Hematopoietic multipotent progenitor cell treated with erythropoietin and hydrocortisone succinate and interleukin-3 and kit ligand, for 15 days (in vitro differentiated cells): ENCODE measurements at regions not wholly inside any gene's neighbourhood (a gene's known extent, or its start where the extent isn't known, plus 50 kb on each side); places are given as distances from the start of the nearest gene placed in this dataset.

Experiments
- DNase-seq: peaks from one replicate; pipeline ENCODE4 v3.0.0-alpha.2; 2015; ENCODE audit warnings: low spot score

- no peak for DNase-seq
These were observed 1335.9 kb downstream of the TBC1D22A start for GRCh38 chr22:48098243-48098920.

- DNase-seq, result no peak
These were observed 1335.3 kb downstream of the TBC1D22A start for GRCh38 chr22:48097723-48098122.

- DNase-seq, result no peak
These were observed 1334.6 kb downstream of the TBC1D22A start for GRCh38 chr22:48096851-48097665.

- DNase-seq, result no peak
These were observed 1334.0 kb downstream of the TBC1D22A start for GRCh38 chr22:48096411-48096810.

GRCh38 chr22:48093981-48094380 is 1331.5 kb downstream of the TBC1D22A start:
- no peak for DNase-seq

GRCh38 chr22:48092866-48093265 is 1330.4 kb downstream of the TBC1D22A start:
- no peak for DNase-seq

GRCh38 chr22:48091656-48092223 is 1329.3 kb downstream of the TBC1D22A start:
- DNase-seq, result no peak

GRCh38 chr22:48091060-48091650 is 1328.7 kb downstream of the TBC1D22A start:
- no peak for DNase-seq

- DNase-seq, result no peak
These were observed 1327.9 kb downstream of the TBC1D22A start for GRCh38 chr22:48090332-48090672.

- DNase-seq, result no peak
These were observed 1327.3 kb downstream of the TBC1D22A start for GRCh38 chr22:48089601-48090331.

- no peak for DNase-seq
These were observed 1326.6 kb downstream of the TBC1D22A start for GRCh38 chr22:48088926-48089536.

GRCh38 chr22:48088251-48088650 is 1325.8 kb downstream of the TBC1D22A start:
- DNase-seq, result no peak

GRCh38 chr22:48085901-48086645 is 1323.6 kb downstream of the TBC1D22A start:
- DNase-seq, result no peak

- DNase-seq, result no peak
These were observed 1322.2 kb downstream of the TBC1D22A start for GRCh38 chr22:48084729-48085050.

- no peak for DNase-seq
These were observed 1321.7 kb downstream of the TBC1D22A start for GRCh38 chr22:48084041-48084728.

GRCh38 chr22:48083502-48083901 is 1321.1 kb downstream of the TBC1D22A start:
- DNase-seq, result no peak

- DNase-seq, result no peak
These were observed 1319.8 kb downstream of the TBC1D22A start for GRCh38 chr22:48082284-48082683.

GRCh38 chr22:48081281-48081680 is 1318.8 kb downstream of the TBC1D22A start:
- DNase-seq, result no peak

GRCh38 chr22:48080316-48081165 is 1318.1 kb downstream of the TBC1D22A start:
- DNase-seq, result no peak
